ENCODE measurements at regions not wholly inside any gene's neighbourhood (a gene's known extent, or its start where the extent isn't known, plus 50 kb on each side); places are given as distances from the start of the nearest gene placed in this dataset.

- no peak for DNase-seq (ENCODE audit: low read depth in 2 of 2)
Measured at GRCh38 chr1:228990906-228991569, 255.8 kb downstream of the RHOU start.

DNA sequence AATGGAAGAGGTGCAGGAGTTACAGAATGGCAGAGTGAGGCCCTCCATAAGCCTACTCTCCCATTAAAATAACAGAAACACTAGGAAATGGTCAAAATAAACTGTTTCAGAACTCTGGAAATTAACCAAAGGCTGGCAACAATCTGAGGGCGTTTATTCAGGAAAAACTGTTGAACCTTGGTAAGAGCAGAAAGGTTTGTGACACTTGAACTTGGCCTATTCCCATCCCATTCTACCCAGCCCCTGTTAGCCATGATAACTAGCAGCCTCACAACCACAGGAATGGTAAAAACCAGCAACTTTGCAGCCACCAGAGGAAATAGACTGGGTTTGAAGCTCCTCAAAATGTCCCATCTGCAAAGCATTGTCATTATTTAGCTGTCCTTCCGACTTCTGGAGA lies 256.8 kb downstream of the RHOU start:
- no peak for DNase-seq (ENCODE audit: low read depth in 2 of 2)

DNA sequence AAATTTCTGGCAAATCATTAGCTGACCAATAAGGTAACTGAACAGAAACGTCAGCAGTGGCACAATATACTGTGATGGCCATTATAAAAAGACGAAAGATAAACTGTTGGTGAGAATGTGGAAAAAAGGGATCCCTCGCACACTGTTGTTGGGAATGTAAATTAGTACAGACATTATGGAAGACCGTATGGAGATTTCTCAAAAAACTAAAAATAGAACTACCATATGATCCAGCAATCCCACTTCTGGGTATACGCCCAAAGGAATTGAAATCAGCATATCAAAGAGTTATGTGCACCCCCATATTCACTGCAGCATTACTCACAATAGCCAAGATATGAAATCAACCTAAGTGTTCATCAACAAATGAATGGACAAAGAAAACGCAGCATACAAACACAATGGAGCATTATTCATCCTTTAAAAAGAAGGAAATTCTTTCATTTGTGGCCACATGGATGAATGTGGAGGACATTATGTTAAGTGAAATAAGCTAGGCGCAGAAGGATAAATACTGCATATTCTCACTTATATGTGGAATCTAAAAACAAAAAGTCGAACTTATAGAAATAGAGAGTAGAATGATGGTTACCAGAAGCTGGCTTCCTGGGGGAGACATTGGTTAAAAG lies 257.7 kb downstream of the RHOU start:
- no peak for DNase-seq (ENCODE audit: low read depth in 2 of 2)

DNA sequence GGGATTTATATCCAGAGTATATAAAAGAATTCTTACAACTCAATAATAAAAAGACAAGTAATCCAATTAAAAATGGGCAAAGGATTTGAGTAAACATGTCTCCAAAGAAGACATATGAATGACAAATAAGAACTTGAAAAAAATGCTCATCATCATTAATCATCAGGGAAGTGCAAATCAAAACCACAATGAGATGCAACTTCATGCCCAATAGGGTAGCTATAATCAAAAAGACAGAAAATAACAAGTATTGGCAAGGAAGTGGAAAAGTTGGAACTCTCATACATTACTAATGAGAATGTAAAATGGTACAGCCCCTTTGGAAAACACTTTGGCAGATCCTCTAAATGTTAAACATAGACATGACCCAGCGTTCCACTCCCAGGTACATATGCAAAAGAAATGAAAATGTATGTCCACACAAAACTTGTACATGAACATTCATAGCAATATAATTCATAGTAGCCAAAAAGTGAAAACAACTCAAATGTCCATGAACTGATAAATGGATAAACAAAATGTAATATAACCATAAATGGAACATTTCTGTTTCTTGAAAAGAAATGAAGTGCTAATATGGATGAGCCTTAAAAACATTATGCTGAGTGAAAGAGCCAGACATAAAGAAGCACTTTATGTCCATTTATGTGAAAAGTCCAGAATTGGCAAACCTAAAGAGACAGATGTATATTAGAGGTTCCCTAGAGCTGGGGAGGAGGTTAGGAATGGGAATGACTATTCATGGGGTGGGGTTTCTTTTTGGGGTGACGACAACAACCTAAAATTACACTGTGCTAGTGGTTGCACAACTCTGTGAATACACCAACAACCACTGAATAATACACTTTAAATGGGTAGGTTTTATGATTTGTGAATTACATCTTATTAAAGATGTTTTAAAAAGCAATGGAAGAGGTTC lies 259.7 kb downstream of the RHOU start:
- no peak for DNase-seq (ENCODE audit: low read depth in 2 of 2)

DNA sequence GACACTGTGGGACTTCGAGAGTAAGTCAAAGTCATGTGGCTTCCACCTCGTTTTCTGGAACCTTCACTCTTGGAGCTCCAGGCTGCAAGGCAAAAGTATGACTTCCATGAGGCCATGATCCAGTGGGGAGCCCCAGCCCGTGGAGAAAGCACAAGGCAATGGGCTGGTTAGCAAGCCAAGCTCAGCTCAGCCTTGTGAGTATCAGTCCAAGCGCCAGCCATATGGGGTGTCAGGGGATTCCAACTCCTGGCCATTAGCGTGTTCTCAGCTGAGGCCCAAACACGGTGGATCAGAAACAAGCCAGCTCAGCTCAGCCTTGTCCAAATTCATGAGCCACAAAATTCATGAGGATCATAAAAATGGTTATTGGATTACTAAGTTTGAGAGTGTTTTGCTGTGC lies 261.0 kb downstream of the RHOU start:
- DNase-seq (ENCODE audit: low read depth in 2 of 2): no peak

DNA sequence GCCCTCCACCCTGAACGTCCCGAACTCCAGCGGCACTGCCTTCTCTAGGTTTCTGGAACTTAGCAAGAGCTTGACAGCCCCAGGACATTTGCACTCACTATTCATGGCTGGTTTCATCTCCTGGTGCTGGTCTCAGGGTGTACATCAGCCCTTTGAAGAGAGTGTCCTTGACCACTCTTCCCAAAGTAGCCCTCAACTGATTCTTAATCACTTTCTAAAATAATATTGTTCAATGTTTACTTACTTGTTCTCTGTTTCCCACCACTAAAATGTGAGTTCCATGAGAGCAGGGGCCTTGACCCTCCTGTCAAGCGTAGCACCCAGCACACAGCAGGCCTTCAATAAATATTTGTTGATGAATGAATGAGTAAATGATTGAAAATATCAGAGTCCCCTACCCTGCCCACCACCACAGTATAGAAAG lies 262.5 kb downstream of the RHOU start:
- no peak for DNase-seq (ENCODE audit: low read depth in 2 of 2)

- no peak for DNase-seq (ENCODE audit: low read depth in 2 of 2)
Measured at GRCh38 chr1:228998179-228998578, 262.9 kb downstream of the RHOU start.

DNA sequence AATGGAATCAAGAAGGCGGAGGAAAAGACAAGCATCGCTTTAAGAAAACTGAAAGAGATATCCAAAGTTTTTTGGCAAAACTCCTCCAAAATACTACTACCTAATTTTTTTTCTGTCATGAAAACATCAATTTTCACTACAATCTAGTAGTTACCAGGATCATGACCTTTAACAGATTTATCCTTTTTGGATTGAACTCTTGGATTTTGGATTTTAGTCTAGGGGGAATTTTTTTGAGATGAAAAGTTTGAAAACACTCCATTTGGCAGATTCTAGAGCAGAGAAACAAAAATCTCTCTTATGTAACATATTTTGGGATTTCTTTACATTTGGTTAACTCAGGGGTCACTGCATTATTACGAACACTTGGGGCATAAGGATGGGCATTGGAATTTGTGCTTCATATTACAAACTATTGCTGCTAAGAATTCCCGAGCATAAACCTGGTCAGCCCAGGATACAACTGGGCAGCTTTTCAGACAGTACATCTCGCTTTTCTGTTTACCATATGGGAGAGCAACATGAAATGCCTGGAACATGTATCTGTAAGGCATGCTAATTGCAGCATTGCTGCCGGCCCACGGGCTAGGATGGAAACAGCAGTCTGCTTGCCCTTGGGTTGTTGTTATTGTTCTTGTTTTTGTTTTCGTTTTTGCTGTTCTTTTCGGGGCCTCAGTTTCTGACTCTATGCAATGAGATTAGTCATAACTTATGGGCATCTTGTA lies 264.3 kb downstream of the RHOU start:
- no peak for DNase-seq (ENCODE audit: low read depth in 2 of 2)

- no peak for DNase-seq (ENCODE audit: low read depth in 2 of 2)
Measured at GRCh38 chr1:229000187-229000586, 264.9 kb downstream of the RHOU start.

DNA sequence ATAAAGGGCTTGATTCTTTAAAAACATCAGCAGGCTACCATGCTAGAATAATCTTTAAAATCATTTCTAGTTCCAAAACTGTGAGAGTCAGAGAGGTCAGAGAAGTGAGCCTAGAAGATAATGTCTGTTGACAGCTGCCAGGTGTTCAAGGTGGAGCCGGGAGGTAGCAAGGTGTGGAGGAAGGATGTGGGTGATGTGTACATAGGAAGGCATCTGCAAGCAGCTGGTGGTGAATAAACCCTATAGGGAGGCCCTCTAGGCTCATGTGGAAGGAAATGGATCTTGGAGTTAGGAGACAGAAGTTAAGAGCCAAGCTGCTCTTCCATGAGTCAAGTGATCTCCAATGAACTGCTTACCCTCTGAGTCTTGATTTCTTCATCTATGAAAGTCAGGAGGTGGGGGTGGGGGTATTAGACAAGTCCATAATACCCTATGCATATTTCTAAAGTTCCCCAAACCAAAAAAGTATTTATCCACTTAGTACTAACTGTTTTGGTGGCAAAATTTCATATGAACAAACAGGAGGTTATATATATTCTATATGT lies 266.3 kb downstream of the RHOU start:
- no peak for DNase-seq (ENCODE audit: low read depth in 2 of 2)

DNA sequence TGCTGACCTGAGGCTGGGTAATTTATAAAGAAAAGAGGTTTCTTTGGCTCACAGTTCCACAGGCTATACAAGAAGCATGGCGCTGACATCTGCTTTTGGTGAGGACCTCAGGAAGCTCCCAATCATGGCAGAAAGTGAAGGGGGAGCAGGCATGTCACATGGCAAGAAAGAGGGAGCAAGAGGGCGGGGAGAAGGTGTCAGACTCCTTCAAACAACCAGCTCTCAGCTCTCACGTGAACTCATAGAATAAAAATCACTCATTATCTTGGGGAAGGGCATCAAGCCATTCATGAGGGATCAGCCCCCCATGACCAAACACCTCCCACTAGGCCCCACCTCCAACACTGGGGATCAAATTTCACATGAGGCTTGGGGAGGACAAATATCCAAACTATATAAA lies 266.8 kb downstream of the RHOU start:
- no peak for DNase-seq (ENCODE audit: low read depth in 2 of 2)

- no peak for DNase-seq (ENCODE audit: low read depth in 2 of 2)
Measured at GRCh38 chr1:229002451-229002960, 267.2 kb downstream of the RHOU start.

GRCh38 chr1:229003233-229004031 lies 267.5 kb upstream of the RAB4A start:
- DNase-seq (ENCODE audit: low read depth in 2 of 2): no peak

- no peak for DNase-seq (ENCODE audit: low read depth in 2 of 2)
Measured at GRCh38 chr1:229004066-229004833, 266.7 kb upstream of the RAB4A start.

DNA sequence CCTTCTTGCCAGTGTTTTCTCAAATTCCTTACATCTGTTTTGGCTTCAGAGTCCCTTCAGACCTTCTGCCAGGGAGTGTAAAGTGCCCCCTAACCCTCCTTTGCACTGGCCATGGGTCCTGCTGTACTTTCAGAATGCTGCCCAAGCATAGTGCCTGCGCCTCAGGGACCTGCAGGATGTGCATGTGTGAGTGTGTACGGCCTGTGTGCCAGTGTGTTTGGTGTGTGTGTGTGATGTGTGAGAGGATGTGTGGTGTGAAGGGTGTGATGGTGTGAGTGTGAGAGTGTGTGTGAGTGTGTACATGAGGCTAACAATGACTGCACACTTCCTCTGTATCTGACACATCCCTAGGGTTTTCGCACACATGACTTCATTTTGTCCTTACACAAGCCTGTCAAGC lies 265.8 kb upstream of the RAB4A start:
- no peak for DNase-seq (ENCODE audit: low read depth in 2 of 2)

DNA sequence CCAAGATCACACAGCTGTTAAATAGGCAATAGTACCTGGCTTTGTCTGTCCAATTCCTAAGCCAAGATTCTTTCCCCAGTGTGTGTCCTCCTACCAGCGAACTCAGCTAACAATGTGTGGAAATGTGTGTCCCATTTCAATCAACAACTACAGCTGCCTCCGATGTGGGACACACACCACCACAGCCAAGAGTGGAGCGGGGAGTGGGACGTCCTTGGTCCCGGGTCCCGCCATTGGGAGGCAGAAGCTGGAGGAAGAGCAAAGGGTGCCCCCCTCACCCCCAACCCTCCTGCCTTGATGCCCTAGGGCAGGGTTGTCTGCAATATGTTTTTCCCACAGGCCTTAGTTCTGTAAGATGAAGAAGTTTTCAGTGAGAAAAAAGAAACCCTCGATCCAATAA lies 265.4 kb upstream of the RAB4A start:
- DNase-seq (ENCODE audit: low read depth in 2 of 2): no peak

DNA sequence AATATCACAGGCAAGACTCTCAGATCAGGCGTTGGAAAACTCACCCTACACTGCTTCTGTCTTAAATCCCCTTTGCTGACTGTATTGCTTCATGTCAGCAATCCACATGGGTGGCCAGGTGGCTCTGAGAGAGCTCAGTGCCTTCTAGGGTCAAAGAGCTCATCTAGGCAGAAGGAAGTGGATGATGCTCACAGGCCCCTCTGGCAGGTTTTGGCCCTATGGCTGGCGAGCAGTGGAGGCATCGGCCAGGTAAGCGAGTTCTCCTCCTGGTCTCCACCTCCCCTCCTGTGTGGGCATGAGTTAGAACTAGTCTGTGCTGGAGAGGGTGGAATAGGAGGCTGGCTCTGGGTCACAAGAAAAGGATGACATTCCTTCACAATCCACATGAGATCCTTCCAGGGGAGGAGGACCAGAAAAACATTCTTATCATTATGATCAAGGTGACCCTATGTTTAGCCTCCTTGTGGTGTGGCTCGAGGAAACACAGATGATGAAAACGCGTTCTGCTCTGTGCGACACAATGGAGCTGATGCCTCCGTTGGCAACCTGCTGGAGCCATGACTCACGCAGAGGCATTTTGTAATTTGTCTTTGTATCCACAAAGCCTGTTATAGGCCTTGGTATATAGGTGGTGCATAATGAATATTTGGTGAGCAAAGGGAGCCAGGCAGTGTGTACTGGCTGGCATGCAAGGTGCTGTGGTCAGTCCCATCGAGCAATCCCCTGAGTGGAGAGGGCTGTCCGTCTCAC lies 264.6 kb upstream of the RAB4A start:
- DNase-seq (ENCODE audit: low read depth in 2 of 2): no peak

- no peak for DNase-seq (ENCODE audit: low read depth in 2 of 2)
Measured at GRCh38 chr1:229007167-229007566, 263.7 kb upstream of the RAB4A start.

- DNase-seq (ENCODE audit: low read depth in 2 of 2): no peak
Measured at GRCh38 chr1:229007701-229008100, 263.2 kb upstream of the RAB4A start.

Measured in stimulated activated CD8-positive, alpha-beta memory T cell treated with anti-CD3 and anti-CD28 coated beads, Interleukin-2, amount 100 ng/mL, for 48 hours (primary cell).